ENCODE measurements at regions not wholly inside any gene's neighbourhood (a gene's known extent, or its start where the extent isn't known, plus 50 kb on each side); places are given as distances from the start of the nearest gene placed in this dataset.
A peak's percentile ranks its signal among the peaks of the same experiment; 100 is the strongest.

- TF ChIP-seq CTCF (IDR thresholded peaks at IDR 0.05; ENCODE audit: extremely low read depth, low read depth, low read length), result no peak
- Histone ChIP-seq H2AFZ (ENCODE audit: low read length) (peak overlapping the region; percentile 50), H3K27ac (ENCODE audit: low read depth, low read length) (no peak overlapping the region), H3K27me3 (ENCODE audit: insufficient read depth, low read length) (no peaks in the 10 kb centered on the region), H3K4me1 (ENCODE audit: insufficient read depth, low read length) (no peaks in the 10 kb centered on the region), H3K4me3 (ENCODE audit: insufficient read depth, low read length) (no peak overlapping the region), H3K36me3 (ENCODE audit: insufficient read depth, low read length) (no peaks in the 10 kb centered on the region), H3K79me2 (ENCODE audit: insufficient read depth, low read length) (no peaks in the 10 kb centered on the region), H3K4me2 (ENCODE audit: insufficient read depth, low read length) (no peak overlapping the region), H4K20me1 (ENCODE audit: insufficient read depth, low read length) (no peaks in the 10 kb centered on the region), H3K9me3 (ENCODE audit: low read depth, low read length) (no peaks in the 10 kb centered on the region)
- no peak for DNase-seq (ENCODE audit: insufficient read length, low spot score, missing footprints)
Observed at GRCh38 chr7:81094952-81095351, 176.1 kb upstream of the SEMA3C start.

- no peak overlapping the region for H3K4me3 ChIP-seq (ENCODE audit: insufficient read depth, low read length)
- no peak overlapping the region for H3K27ac ChIP-seq (ENCODE audit: low read depth, low read length)
- H3K4me1 ChIP-seq (ENCODE audit: insufficient read depth, low read length), result peaks cover 4% of the 10 kb centered on the region
- H3K36me3 ChIP-seq (ENCODE audit: insufficient read depth, low read length), result no peaks in the 10 kb centered on the region
- no peak for TF ChIP-seq CTCF (IDR thresholded peaks at IDR 0.05; ENCODE audit: extremely low read depth, low read depth, low read length)
- DNase-seq (ENCODE audit: insufficient read length, low spot score, missing footprints), result no peak
- no peaks in the 10 kb centered on the region for H3K79me2 ChIP-seq (ENCODE audit: insufficient read depth, low read length)
- H2AFZ ChIP-seq (ENCODE audit: low read length), result no peak overlapping the region
- no peaks in the 10 kb centered on the region for H3K9me3 ChIP-seq (ENCODE audit: low read depth, low read length)
- no peak overlapping the region for H3K4me2 ChIP-seq (ENCODE audit: insufficient read depth, low read length)
- no peaks in the 10 kb centered on the region for H4K20me1 ChIP-seq (ENCODE audit: insufficient read depth, low read length)
- no peaks in the 10 kb centered on the region for H3K27me3 ChIP-seq (ENCODE audit: insufficient read depth, low read length)
Observed at GRCh38 chr7:81081616-81082015, 162.8 kb upstream of the SEMA3C start.

- no peaks in the 10 kb centered on the region for H3K9me3 ChIP-seq (ENCODE audit: low read depth, low read length)
Observed at GRCh38 chr7:81080553-81080952, 161.7 kb upstream of the SEMA3C start.

GRCh38 chr7:81079746-81080145 lies 160.9 kb upstream of the SEMA3C start:
- H3K36me3 ChIP-seq (ENCODE audit: insufficient read depth, low read length), result no peaks in the 10 kb centered on the region
- DNase-seq (ENCODE audit: insufficient read length, low spot score, missing footprints), result no peak
- H4K20me1 ChIP-seq (ENCODE audit: insufficient read depth, low read length), result no peaks in the 10 kb centered on the region
- no peaks in the 10 kb centered on the region for H3K27me3 ChIP-seq (ENCODE audit: insufficient read depth, low read length)
- H2AFZ ChIP-seq (ENCODE audit: low read length), result no peak overlapping the region
- H3K9me3 ChIP-seq (ENCODE audit: low read depth, low read length), result no peaks in the 10 kb centered on the region
- no peak for TF ChIP-seq CTCF (IDR thresholded peaks at IDR 0.05; ENCODE audit: extremely low read depth, low read depth, low read length)
- H3K27ac ChIP-seq (ENCODE audit: low read depth, low read length), result no peak overlapping the region
- H3K4me1 ChIP-seq (ENCODE audit: insufficient read depth, low read length), result peaks cover 9% of the 10 kb centered on the region
- H3K4me2 ChIP-seq (ENCODE audit: insufficient read depth, low read length), result no peak overlapping the region
- H3K4me3 ChIP-seq (ENCODE audit: insufficient read depth, low read length), result no peak overlapping the region
- H3K79me2 ChIP-seq (ENCODE audit: insufficient read depth, low read length), result no peaks in the 10 kb centered on the region

More at GRCh38 chr7:81080553-81080952, 161.7 kb upstream of the SEMA3C start:
- Histone ChIP-seq H3K4me1 (ENCODE audit: insufficient read depth, low read length) (peaks cover 4% of the 10 kb centered on the region), H3K79me2 (ENCODE audit: insufficient read depth, low read length) (no peaks in the 10 kb centered on the region), H3K4me2 (ENCODE audit: insufficient read depth, low read length) (no peak overlapping the region), H4K20me1 (ENCODE audit: insufficient read depth, low read length) (no peaks in the 10 kb centered on the region), H3K27me3 (ENCODE audit: insufficient read depth, low read length) (no peaks in the 10 kb centered on the region), H3K27ac (ENCODE audit: low read depth, low read length) (no peak overlapping the region), H2AFZ (ENCODE audit: low read length) (no peak overlapping the region), H3K4me3 (ENCODE audit: insufficient read depth, low read length) (no peak overlapping the region), H3K36me3 (ENCODE audit: insufficient read depth, low read length) (no peaks in the 10 kb centered on the region)
- no peak for TF ChIP-seq CTCF (IDR thresholded peaks at IDR 0.05; ENCODE audit: extremely low read depth, low read depth, low read length)
- no peak for DNase-seq (ENCODE audit: insufficient read length, low spot score, missing footprints)
